ENCODE measurements at regions not wholly inside any gene's neighbourhood (a gene's known extent, or its start where the extent isn't known, plus 50 kb on each side); places are given as distances from the start of the nearest gene placed in this dataset.

DNA sequence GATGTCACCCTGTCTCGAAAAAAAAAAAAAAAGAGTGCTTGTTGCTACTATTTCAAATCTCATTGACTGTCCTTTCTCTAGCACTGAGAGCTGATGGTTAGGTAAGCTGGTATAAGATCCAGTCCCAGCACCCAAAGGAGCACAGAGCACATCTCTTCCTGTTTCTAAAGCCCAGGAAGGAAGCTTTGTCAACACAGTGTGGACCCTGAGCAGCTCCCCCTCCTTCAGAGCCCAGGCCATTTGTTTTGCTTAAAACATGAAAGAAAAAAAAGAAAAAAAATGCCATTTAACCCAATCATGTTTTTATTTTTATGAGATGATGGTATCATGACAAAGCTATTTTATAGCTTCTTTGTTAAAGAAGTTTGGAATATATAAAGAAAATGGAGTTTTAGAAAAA is 184.1 kb upstream of the DUSP10 start:
- DNase-seq (ENCODE audit: low read depth, low spot score), result no peak

DNA sequence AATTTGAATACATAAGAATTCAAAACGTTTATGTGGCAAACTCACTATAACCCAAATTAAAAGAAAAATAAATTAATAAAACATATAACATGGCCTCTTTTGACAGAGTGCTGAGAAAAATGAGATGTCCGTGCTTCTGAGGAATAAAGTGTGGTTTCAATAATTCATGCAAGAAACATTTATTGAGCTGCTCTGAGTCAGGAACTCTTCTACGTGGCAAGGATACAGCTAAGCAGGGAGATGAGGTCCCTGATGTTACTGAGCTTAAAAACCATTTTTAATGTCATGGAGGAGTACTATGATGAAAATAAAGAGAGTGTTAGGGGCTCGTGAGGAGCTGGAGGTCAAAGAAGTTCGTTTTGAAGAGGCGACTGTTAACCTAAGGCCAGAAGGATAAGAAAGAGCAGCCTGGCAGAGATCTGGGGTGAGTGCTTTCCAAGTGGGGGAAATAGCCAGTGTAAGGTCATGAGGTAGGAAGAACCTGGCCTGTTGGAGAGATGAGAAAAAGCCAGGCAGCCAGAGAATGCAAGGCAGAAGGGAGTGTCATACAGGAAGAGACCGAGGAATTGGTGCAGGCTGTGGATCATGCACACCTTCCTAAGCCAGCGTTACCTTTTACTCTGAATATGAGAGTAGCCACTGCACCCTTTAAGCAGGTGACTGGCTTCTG is 182.2 kb upstream of the DUSP10 start:
- DNase-seq (ENCODE audit: low read depth, low spot score), result no peak

DNA sequence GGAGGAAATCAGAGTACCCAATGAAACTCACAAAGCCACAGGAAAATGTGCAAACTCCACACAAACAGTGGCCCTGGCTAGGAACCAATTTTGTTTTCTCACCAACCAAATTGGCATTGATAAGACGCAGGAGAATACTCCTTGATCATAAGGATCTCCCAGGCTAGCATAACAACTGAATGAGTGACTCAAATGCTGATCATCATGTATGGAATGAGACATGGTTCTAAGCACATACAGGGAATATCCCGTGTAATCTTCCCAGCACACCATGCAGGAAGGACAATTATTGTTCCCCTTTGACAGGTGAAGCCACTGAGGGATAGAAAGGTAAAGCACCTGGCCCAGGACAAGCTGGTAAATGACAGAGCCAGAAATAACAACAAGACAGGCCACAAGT is 180.0 kb upstream of the DUSP10 start:
- no peak for DNase-seq (ENCODE audit: low read depth, low spot score)

DNA sequence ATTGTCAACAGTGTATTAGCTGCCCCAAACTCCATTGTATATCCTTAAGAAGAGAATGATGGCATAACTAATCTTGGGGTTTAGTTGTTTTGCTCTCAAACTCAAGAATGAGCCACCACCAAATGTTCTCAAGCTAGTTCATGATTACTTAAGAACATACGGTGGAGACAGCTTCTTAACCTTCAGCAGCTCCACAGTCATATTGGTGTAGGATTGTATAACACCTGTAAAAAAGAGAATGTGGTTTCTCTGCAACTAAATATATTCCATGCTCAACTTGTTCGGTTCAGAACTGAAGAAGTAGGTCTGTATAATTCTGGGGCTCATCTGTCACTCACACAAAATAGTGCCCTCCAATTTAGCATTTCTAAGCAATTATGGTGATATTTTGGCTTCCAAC is 177.9 kb upstream of the DUSP10 start:
- DNase-seq (ENCODE audit: low read depth, low spot score), result no peak

DNA sequence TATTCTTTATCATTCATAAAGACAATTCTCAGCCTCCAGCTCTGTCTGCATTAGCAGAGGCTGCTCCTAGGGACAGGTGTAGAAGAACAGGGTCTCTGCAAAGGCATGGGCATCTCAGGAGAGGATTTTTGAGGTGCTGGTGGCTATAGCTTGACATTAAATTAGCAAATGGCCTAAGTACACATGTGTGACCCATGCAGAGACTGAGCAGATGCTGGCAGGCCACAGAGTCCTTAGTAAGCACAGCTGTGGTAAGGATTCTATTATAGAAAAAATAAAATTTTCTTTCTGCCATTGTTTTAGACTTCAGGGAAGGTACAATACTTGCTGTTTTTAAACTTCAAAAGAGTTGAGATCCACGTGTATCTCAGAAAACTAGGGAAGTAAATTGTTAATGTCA is 177.5 kb upstream of the DUSP10 start:
- DNase-seq (ENCODE audit: low read depth, low spot score), result no peak

DNA sequence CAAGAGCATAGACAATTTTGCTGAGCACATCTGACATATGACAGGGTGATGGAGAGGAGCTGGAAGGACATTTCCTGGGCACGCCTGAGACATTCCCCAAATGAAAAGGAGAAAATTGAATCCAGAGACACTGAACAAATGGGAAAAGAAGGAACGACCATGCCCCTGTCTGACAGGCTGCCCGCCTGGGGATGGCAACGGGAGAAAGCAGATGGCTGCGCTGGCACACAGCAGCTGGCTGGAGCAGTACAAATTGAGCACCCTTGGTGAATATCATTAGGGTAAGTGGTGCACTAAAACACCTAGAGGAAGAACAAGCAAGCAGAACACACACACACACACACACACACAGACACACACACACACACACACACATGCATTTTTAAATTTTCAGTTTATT is 174.3 kb upstream of the DUSP10 start:
- no peak for DNase-seq (ENCODE audit: low read depth, low spot score)

DNA sequence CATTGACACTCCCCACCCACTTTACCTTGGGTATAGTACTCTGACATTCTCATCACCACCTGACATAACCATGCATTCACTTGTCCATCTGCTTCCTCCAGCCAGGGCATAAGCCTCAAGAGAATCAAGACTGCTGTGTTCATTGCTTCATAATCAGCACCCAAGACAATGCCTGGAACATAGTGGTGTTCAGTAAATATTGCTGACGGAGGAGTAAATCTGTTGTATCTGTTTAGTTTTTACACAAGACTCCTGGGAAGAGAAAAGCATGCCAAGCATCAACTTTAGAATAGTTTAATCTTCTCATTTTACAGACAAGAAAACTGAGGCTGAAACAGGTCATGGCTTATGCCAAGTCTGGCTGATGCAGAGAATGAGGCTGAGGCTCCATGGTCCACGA is 173.9 kb upstream of the DUSP10 start:
- DNase-seq (ENCODE audit: low read depth, low spot score), result no peak

DNA sequence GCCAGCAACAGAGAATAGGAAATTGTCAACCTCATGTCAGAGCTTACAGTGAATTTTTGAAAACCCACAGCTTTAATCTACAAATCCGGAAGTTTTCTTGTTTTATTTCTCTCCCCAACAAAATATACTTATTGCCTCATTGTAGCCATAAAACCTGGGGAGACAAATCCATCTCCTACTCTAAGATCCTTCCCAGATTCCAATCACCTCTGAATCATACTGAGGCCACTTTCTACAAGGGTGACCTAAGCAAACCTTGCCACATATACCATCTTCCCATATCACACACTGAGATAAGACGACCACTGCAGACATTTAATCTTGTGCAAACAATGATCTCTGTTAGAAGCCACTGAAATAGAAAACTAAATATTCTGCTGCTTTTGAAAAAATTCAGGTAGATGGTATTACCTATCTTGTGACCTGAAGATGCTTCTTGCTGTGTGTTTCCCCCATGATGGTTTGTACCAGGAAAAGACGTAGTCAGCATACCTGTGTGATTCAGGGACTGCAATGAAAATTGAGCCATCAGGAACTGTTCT is 171.5 kb upstream of the DUSP10 start:
- no peak for DNase-seq (ENCODE audit: low read depth, low spot score)

DNA sequence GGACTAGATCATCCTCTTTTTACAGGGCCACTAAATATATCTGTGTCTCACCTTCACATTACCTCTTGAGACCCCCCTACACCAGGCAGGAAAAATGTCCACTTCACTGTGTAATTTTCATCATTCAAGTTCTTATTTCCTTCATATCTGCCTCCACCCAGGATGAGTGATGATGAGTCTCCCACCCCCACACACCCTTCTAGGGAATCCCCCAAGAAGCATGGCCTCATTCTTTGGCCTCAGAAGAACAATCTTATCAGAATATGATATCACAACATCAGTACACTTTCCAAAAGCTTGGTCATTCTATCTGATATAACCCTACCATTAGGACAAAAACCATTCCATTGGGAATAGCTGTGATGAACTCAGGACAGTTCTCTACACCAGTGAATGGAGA is 170.3 kb upstream of the DUSP10 start:
- DNase-seq (ENCODE audit: low read depth, low spot score), result no peak

DNA sequence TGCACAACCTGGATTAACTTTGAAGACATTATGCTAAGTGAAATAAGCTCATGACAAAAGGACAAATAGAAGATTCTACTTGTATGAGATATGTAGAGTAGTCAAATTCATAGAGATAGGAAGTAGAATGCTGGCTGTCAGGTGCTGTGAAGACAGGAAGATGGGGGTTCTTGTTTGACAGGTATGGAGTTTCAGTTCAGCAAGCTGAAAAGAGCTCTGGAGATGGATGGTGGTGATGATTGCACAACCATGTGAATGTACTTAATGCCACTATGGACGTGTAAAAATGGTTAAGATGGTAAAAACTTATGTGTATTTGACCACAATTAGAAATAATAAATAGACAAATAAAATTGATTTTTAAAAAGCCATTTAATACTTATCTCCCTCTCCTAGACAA is 169.8 kb upstream of the DUSP10 start:
- no peak for DNase-seq (ENCODE audit: low read depth, low spot score)

DNA sequence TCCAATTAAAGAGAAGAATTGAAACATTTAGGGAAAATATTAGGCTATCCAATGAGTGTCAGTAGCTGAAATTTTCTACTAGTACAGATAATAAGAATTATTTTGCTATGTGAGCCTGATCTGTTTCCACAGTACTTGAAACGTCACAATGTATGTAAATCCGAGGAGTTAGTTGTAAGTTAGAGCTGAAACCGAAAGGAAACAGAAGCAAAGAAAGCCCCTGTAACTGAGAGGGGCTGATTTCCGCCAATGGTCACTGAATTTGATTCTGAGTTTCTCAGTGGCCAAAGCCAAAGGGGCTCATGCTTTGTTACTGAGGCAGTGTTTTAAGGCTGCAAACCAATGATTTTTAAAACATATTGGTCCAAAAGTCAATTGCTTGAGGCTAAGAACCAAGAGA is 168.3 kb upstream of the DUSP10 start:
- DNase-seq (ENCODE audit: low read depth, low spot score), result no peak

DNA sequence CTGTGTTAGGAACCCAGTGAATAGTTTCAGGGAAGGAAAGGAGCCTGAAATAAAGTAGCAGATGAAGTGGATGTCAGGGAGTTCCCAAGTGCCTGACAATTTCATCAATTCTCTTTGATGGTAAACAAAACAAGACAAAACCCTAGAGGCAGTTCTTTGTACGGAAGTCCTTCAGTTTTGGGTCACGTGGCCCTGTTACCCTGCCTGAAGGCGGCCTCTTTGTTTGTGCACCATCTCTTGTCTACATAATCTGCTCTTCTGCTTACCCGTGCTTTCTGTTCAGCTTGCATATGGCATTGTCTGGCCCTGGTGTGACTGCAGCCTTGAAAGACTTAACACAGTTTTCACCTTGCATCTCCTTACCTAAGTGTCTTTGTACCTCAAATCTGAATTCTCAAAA is 166.7 kb upstream of the DUSP10 start:
- no peak for DNase-seq (ENCODE audit: low read depth, low spot score)

DNA sequence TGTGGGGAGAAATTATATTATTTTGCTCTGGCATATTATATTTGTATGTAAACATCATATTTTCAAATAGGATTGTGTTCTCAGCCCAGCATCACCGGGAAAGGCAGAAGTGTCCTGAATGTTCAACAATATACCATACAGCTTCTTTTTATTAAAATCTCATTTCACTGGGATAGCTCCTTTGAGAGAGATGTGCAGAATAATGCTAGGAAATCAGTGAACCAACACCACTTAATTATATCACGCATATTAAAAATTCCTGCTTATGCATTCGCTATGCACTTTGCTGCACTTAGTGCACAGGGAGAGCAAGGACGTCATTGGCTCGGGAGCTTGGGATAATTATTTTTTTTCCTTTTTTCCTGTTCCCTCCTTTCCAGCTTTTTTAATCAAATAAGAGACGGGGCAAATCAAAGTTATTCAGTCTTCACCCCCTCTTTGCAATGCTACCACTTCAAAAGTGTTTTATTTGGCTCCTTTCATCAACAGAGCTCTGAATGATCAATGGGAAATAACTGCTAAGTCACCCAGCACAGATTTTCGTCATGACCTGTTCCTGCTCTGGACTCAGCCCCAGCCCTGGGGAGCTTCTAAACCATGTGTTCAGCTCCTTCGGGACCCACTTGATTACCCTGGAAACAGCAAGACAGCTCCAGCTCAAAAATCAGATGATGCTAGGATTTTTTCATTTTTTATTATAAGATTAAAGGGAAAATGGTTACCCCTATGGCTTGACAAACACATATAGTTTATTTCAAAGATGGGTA is 165.5 kb upstream of the DUSP10 start:
- DNase-seq (ENCODE audit: low read depth, low spot score), result no peak

DNA sequence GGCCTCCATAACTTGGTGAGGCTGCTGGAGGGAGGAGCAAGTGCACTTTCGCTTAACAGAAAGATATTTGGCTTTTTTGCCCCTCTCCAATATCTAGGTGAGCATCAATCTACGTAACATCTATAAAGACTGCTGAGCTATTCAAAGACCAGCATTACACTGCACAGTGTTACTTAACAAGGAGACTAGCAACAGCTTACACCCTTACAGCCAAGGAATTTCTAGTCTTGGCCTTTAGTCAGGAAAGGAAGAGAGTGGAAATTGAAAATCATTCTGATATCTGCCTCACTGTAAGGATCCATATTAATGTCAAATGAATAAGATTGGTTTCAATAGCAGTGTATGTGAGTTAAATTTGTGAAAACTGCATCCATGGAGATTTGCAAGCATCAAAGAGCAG is 163.9 kb upstream of the DUSP10 start:
- no peak for DNase-seq (ENCODE audit: low read depth, low spot score)

DNA sequence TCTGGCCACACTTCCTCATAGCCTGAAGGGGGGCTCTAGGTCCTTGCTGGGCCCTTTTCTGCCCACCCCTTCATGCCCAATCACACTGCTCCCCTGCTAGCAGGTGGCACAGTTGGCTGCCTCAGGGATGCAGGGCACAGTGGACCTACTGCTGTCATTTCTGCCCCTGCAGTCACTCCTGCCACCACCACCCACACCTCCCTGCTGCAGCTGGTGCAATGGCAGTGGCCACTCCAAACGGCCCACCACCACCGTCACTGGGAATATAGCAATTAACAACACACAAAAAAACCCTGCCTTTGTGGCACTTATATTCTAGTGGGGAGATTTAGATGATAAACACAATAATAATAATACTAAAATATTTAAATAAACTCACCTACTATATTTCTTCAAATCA is 162.4 kb upstream of the DUSP10 start:
- DNase-seq (ENCODE audit: low read depth, low spot score), result no peak

DNA sequence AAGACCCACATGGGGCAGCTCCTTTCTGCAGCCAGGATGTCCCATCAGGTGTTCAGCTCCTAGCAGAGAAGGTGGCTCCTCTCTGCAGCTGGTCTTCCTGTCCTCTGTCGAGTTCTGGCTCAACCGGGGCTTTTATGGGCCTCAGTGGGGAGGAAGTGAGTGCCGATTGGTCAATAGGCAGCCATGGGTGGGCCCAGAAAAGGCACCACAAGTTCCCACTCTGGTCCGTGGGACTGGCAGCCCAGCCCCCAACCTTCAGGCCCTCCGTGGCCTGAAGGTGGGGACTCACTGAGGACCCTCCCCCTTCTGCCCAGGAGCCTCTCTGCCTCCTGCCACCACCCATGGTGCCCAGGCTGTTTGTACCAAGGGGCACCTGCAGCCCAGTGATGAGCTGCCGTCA is 161.7 kb upstream of the DUSP10 start:
- DNase-seq (ENCODE audit: low read depth, low spot score), result no peak

DNA sequence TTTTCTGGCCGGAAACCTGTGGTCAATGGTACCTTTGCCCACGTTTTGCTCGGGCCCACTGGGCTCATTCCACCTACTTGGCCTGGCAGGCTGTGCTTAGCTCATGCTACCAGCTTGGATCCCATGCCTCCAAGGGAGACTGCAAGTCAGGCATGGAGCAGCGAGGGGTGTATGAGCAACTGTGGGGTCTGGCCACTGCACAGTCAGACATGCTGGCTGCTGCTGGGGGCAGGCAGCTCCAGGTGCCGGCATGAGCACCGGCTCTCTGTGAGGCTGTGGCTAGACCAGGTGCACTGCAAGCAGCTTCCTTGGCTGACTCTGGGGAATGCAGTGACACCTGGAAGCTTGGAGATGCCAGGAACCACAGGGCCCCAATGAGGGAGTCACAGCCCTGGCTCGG is 161.1 kb upstream of the DUSP10 start:
- no peak for DNase-seq (ENCODE audit: low read depth, low spot score)

DNA sequence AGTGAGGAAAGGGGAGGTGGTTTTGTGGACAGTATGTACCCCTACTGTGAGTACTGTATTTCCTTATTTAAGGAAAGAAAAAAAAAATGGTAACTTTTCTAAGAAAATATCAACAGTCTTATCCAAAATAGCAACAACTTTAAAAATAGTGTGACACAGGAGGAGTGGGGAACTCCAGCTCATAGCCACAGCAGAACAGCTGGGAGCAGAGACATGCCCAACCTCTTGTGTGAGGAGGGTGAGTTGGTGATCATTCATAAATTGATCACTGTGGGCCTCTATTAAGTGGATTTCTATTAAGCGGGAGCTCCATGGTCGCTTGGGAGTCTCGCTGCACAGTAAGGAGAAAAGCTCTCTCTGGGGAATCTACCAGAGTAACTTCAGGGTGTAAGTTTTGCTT is 158.8 kb upstream of the DUSP10 start:
- no peak for DNase-seq (ENCODE audit: low read depth, low spot score)

DNA sequence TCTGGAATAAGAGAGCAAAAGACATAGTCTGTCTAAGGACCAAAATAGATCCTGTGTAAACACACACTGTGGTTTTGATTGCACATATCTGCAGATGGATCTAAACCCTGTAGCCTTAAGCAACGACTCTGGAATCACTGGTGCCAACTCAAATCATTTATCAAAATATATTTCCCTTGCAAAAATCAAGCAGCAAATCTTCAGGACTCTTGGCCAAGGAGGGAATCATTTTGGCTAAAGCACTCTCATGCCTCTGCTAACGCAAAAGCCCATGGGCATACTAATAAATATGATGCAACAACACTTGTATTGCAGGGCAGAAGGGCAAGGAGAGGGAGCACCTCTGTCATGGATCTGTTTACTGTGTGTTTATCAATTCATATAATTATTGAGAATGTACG is 155.4 kb upstream of the DUSP10 start:
- DNase-seq (ENCODE audit: low read depth, low spot score), result no peak

DNA sequence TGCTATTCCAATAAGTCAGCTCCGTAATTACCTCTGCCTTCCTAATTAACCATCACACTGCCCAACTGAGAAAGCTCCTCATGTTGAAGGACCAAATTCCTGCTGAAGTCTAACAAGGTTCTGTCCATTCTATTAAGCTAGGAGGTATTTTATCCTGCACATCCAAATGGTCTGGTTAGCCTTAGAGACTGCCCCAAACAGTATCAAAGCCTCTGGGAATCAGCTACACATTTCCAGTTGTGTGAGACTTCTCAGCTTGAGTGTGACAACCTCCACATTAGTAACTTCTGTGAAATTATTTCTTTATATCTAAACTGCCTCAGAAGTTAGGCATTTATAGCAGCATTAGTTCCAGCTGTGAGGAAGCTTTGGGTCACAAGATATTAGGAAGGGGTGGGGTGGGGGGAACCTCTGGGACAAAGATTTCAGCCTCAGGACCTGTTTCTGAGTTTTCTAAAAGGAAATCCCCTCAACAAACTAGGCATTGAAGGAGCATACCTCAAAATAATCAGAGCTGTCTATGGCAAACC is 150.5 kb upstream of the DUSP10 start:
- DNase-seq (ENCODE audit: low read depth, low spot score), result no peak

DNA sequence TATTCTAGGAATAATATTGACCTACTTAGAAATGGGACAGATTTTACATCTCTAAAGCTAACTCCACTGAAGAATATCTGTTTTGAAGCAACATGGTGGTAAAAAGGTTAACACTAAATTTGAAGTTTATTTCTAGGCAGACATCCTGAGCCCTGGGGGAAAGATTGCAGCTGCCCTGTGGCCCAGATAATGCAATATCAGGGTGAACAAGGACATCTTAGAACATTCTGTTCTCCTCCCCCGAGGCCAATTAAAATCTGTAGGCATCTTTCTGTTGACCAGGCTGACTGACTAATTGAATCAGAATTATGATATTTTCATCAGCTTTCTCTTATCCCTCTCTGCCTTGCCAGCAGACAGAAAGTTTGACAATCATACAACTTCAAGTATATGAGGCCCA is 149.8 kb upstream of the DUSP10 start:
- no peak for DNase-seq (ENCODE audit: low read depth, low spot score)

DNA sequence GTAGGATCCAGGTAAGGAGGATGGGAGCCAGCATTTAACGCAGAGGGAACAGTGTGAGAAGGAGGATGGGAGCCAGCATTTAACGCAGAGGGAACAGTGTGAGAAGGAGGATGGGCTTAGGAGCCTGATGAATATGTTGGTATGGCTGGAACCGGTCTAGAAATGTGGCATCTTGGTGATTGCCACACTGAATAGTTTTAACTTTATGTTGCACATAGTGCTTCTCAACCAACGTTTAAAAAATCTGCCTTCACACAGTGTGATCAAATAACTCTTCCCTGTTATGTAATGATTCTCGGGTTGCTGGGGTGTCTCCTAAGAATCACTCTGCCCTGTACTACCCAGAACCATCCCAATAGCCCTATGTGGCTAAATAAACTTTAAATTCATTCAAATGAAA is 146.9 kb upstream of the DUSP10 start:
- no peak for DNase-seq (ENCODE audit: low read depth, low spot score)

DNA sequence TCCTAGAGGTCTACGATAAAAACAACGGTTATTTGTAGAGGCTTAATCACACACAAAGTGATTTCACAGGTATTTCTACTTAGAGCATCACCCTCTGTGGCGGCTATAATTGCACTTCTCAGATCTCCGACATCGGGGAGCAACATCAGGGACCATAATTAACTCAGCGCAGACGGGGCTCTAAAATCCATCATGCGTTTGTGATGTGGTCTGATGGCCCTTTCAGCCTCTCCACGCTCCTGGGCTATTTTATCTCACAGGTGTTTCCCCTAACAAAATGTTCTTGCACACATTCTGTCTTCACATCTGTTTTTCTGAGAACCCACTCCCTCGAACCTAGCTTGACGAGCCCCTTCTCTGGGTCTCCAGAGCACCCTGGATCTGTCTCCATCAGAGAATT is 146.3 kb upstream of the DUSP10 start:
- no peak for DNase-seq (ENCODE audit: low read depth, low spot score)
